HUES6 (cell line): ENCODE measurements at regions not wholly inside any gene's neighbourhood (a gene's known extent, or its start where the extent isn't known, plus 50 kb on each side); places are given as distances from the start of the nearest gene placed in this dataset.

Experiments used
- H3K27ac ChIP-seq: 2 replicates; pipeline ENCODE4 v1.7.0; 2013; ENCODE audit warnings: low read depth, mild to moderate bottlenecking, low read length, inconsistent platforms
- H3K27me3 ChIP-seq: 2 replicates; pipeline ENCODE4 v1.6.1; 2013; ENCODE audit warnings: low read length; ENCODE audit not compliant: control insufficient read depth, insufficient read depth
- H3K36me3 ChIP-seq: 2 replicates; pipeline ENCODE4 v1.6.1; 2013; ENCODE audit warnings: low read length; ENCODE audit not compliant: control insufficient read depth, insufficient read depth
- H3K4me1 ChIP-seq: 2 replicates; pipeline ENCODE4 v1.6.1; 2013; ENCODE audit warnings: low read length; ENCODE audit not compliant: control insufficient read depth, insufficient read depth
- H3K4me3 ChIP-seq: 2 replicates; pipeline ENCODE4 v1.5.1; 2013; ENCODE audit warnings: low read depth, low read length
- H3K9ac ChIP-seq: one replicate; pipeline ENCODE4 v1.6.1; 2013; ENCODE audit warnings: mild to moderate bottlenecking, low read length
- H3K9me3 ChIP-seq: 2 replicates; pipeline ENCODE4 v1.6.1; 2013; ENCODE audit warnings: low read depth, low read length; ENCODE audit not compliant: control insufficient read depth, insufficient read depth

GRCh38 chr2:139905624-139906023 is 1125.4 kb upstream of the NXPH2 start:
- Histone ChIP-seq H3K36me3 (no peaks in the 10 kb centered on the region), H3K4me3 (no peak overlapping the region), H3K9me3 (no peaks in the 10 kb centered on the region), H3K9ac (no peak overlapping the region), H3K4me1 (no peaks in the 10 kb centered on the region), H3K27ac (no peak overlapping the region), H3K27me3 (no peaks in the 10 kb centered on the region)

DNA sequence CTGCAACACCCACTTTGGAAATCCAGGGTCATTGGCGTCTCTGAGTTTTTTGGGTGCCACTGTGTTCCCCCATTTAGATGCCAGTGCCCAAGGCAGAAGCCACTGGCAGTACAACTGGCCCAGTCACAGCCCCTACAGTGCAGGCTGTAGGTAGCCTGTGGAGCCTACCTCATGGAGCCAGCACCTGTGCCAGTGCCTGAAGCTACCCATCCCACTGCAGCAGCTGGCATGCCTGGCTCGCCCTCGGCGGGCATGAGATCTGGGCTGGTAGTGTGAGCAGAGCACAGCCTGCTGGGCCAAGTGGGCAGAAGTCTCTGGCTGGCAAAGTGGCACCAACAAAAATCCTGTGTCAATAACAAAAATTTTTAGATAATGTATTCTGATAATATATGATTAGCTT is 1111.4 kb upstream of the NXPH2 start:
- H3K36me3 ChIP-seq, result no peaks in the 10 kb centered on the region
- H3K27ac ChIP-seq, result no peak overlapping the region
- H3K9ac ChIP-seq, result no peak overlapping the region
- H3K27me3 ChIP-seq, result no peaks in the 10 kb centered on the region
- H3K9me3 ChIP-seq, result peaks cover 7% of the 10 kb centered on the region; the same call in 1 of the 2 replicates
- no peaks in the 10 kb centered on the region for H3K4me1 ChIP-seq
- H3K4me3 ChIP-seq, result no peak overlapping the region

GRCh38 chr2:139885921-139886498 is 1105.8 kb upstream of the NXPH2 start:
- Histone ChIP-seq H3K36me3 (no peaks in the 10 kb centered on the region), H3K27me3 (no peaks in the 10 kb centered on the region), H3K4me3 (no peak overlapping the region), H3K9me3 (peaks cover 2% of the 10 kb centered on the region; the same call in 1 of the 2 replicates), H3K9ac (no peak overlapping the region), H3K27ac (no peak overlapping the region), H3K4me1 (no peaks in the 10 kb centered on the region)

DNA sequence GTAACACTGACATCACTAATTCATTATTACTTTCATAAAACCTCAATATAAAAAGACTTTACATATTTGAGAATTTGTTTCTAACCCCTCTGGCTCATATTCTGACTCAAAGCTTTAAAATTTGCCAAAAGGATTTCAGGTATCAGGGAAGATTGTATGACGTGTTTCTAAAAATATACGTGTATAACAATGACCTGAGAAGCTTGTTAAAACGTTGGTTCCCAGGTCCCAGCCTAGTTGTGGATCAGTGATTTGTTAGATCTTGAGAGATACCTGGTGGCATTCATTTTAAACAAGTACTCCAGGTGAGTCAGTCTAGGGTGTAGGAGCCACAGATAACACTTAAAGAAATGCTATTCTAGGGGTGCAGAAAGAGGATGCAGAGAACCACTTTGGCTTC is 1096.8 kb upstream of the NXPH2 start:
- Histone ChIP-seq H3K36me3 (no peaks in the 10 kb centered on the region), H3K4me1 (no peaks in the 10 kb centered on the region), H3K27me3 (no peaks in the 10 kb centered on the region), H3K9ac (no peak overlapping the region), H3K27ac (no peak overlapping the region), H3K9me3 (no peaks in the 10 kb centered on the region), H3K4me3 (no peak overlapping the region)

DNA sequence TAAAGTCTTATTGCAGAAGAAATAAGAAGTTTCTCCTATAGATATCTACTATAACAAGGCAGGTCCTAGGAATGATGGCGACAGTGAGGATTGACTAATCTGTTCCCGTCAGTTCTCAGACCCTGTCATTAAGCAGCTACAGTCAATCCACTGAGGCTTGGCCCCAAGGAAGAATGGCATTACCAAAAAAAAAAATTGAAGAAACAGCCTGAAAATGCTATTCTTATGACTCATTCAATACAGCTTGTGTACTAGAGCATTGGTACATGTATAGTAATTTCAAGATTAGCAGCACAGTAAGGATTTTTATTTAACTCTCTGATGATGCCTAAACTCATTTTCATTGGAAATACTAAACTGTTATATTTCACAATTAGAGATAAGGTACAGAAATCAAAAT is 1096.1 kb upstream of the NXPH2 start:
- no peak overlapping the region for H3K9ac ChIP-seq
- no peaks in the 10 kb centered on the region for H3K4me1 ChIP-seq
- H3K27ac ChIP-seq, result no peak overlapping the region
- no peaks in the 10 kb centered on the region for H3K9me3 ChIP-seq
- H3K27me3 ChIP-seq, result no peaks in the 10 kb centered on the region
- no peaks in the 10 kb centered on the region for H3K36me3 ChIP-seq
- no peak overlapping the region for H3K4me3 ChIP-seq

DNA sequence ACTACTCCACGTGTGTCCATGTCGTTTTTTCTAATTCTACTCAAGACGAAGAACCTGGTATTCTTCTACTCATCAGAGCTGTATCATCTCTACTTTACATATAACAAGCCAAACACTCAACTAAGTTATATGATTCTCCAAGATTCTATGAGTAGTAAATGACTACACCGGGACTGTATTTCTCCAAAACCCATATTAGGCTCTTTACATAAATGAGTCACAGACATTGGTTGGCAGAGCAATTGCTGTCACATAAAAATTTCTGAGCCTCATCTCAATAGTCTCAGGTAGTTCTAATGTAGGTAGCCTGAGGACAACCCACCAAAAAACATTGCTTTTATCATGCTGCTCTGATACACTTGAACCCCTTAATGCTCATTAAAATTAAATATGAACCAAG is 1092.3 kb upstream of the NXPH2 start:
- H3K9me3 ChIP-seq, result no peaks in the 10 kb centered on the region
- no peaks in the 10 kb centered on the region for H3K27me3 ChIP-seq
- H3K9ac ChIP-seq, result no peak overlapping the region
- H3K4me3 ChIP-seq, result no peak overlapping the region
- H3K36me3 ChIP-seq, result no peaks in the 10 kb centered on the region
- peaks cover 6% of the 10 kb centered on the region; the same call in 1 of the 2 replicates for H3K4me1 ChIP-seq
- no peak overlapping the region for H3K27ac ChIP-seq

DNA sequence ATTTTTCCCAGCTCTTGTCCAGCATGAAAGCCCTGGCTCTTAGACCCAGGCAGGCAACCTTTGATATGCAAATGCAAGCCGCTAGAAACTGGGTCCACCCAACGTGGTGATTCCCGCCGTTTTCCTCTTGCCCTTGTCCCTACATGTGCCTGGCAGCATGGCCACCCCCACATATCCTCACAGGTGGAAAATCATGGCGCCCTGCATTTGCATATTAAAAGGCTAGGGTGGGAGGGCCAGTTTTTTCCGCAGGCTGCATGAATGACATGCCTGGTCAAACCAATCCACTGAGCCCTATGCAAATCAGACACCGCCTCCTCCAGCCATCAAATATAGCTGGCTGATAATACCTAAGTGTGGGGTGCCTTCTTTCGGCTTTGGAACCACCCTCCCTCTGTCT is 1091.8 kb upstream of the NXPH2 start:
- no peaks in the 10 kb centered on the region for H3K9me3 ChIP-seq
- H3K27ac ChIP-seq, result no peak overlapping the region
- no peaks in the 10 kb centered on the region for H3K36me3 ChIP-seq
- no peak overlapping the region for H3K9ac ChIP-seq
- no peak overlapping the region for H3K4me3 ChIP-seq
- peaks cover 6% of the 10 kb centered on the region; the same call in 1 of the 2 replicates for H3K4me1 ChIP-seq
- H3K27me3 ChIP-seq, result no peaks in the 10 kb centered on the region

DNA sequence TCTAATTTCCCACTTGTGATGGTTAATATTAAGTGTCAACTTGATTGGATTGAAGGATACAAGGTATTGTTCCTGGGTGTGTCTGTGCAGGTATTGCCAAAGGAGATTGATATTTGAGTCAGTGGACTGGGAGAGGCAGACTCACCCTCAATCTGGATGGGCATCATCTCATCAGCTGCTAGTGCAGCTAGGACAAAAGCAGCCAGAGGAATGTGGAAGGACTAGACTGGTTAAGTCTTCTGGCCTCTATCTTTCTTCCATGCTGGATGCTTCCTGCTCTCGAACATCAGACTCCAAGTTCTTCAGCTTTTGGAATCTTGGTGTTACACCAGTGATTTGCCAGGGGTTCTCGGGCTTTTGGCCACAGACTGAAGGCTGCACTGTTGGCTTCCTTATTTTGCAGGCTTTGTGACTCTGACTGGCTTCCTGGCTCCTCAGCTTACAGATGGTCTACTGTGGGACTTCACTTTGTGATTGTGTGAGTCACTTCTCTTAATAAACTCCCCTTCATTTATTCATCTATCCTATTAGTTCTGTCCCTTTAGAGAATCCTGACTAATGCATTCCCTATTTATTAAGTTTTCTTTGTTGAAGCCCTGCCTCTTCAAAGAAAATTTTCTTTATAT is 1087.5 kb upstream of the NXPH2 start:
- no peak overlapping the region for H3K27ac ChIP-seq
- no peak overlapping the region for H3K4me3 ChIP-seq
- no peaks in the 10 kb centered on the region for H3K36me3 ChIP-seq
- H3K4me1 ChIP-seq, result peaks cover 6% of the 10 kb centered on the region; the same call in 1 of the 2 replicates
- no peak overlapping the region for H3K9ac ChIP-seq
- peaks cover 7% of the 10 kb centered on the region for H3K9me3 ChIP-seq
- H3K27me3 ChIP-seq, result no peaks in the 10 kb centered on the region

GRCh38 chr2:139864821-139865302 is 1084.7 kb upstream of the NXPH2 start:
- Histone ChIP-seq H3K36me3 (no peaks in the 10 kb centered on the region), H3K4me3 (no peak overlapping the region), H3K9ac (no peak overlapping the region), H3K27ac (no peak overlapping the region), H3K27me3 (no peaks in the 10 kb centered on the region), H3K9me3 (peaks cover 7% of the 10 kb centered on the region), H3K4me1 (peaks cover 6% of the 10 kb centered on the region; the same call in 1 of the 2 replicates)

DNA sequence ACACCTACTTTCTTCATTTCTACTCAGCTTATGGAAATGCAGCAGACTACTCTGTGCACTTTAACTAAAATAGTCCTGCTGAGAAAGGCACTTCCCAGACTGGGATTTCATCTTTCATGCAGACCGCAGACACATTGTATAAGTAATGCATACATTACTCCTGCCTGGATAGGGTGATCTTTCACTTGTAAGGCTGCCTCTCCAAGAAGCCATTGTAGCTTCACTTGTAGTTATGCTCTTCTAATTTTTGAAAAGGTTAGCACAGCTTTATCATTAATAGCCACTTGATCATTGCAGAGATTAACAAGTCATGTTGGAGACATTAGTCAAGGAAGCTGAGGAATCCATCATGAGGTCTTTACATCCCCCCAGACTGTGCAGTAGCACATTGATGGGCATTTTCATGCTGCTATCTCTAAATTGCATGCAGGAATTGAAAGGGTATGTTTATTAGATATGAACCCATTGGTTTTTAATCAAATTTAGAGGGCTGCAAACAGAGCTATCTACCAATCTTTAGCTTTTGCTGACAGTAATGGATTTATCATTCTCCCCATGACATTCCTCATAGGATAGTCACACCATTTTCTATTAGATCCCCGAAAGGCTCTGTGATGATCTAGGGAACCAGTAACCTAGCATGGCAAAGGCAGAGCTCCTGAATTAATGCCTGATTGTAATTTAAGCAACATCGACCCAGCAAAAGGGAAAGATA is 1074.7 kb upstream of the NXPH2 start:
- H3K4me1 ChIP-seq, result no peaks in the 10 kb centered on the region
- H3K27ac ChIP-seq, result no peak overlapping the region
- H3K36me3 ChIP-seq, result no peaks in the 10 kb centered on the region
- no peak overlapping the region for H3K4me3 ChIP-seq
- H3K9me3 ChIP-seq, result no peaks in the 10 kb centered on the region
- H3K27me3 ChIP-seq, result no peaks in the 10 kb centered on the region
- H3K9ac ChIP-seq, result no peak overlapping the region

- no peak overlapping the region for H3K9ac ChIP-seq
- H3K27me3 ChIP-seq, result no peaks in the 10 kb centered on the region
- no peak overlapping the region for H3K27ac ChIP-seq
- no peaks in the 10 kb centered on the region for H3K36me3 ChIP-seq
- H3K9me3 ChIP-seq, result no peaks in the 10 kb centered on the region
- H3K4me3 ChIP-seq, result no peak overlapping the region
- no peaks in the 10 kb centered on the region for H3K4me1 ChIP-seq
These were observed 1070.2 kb upstream of the NXPH2 start for GRCh38 chr2:139850254-139850890.
